HEK293 (cell line): ENCODE measurements at regions not wholly inside any gene's neighbourhood (a gene's known extent, or its start where the extent isn't known, plus 50 kb on each side); places are given as distances from the start of the nearest gene placed in this dataset.

ENCODE experiments used
- CTCF ChIA-PET: fragments of 350-600 bp; formaldehyde crosslinking; extraction: SDS; loops from one replicate; lab custom pipeline; 2021; ENCODE audit warnings: antibody characterized with exemption; lab: Yijun Ruan, JAX
- POLR2A ChIA-PET: fragments of 300-600 bp; formaldehyde crosslinking; extraction: SDS; loops from one replicate; lab custom pipeline; 2020; ENCODE audit warnings: antibody characterized with exemption, inconsistent platforms; lab: Yijun Ruan, JAX
- H3K27ac ChIP-seq: fragments of 200-500 bp; sonication (Bioruptor generic); 2 replicates; pipeline ENCODE4 v1.5.1; 2014; ENCODE audit warnings: low read depth, low read length, control low read depth, inconsistent platforms; ENCODE audit errors: extremely low read depth
- H3K36me3 ChIP-seq, 2 experiments: fragments of 200-500 bp in 1 of 2; sonication (Bioruptor generic) in 1 of 2; 1 replicate in 1 of 2; 2 replicates in 1 of 2; pipeline ENCODE4 v1.5.1; 2014 to 2017; ENCODE audit warnings: inconsistent platforms in 2 of 2, low read length in 2 of 2; ENCODE audit not compliant: control insufficient read depth in 2 of 2, insufficient read depth in 1 of 2
- H3K4me1 ChIP-seq: fragments of 200-500 bp; sonication (Bioruptor generic); 2 replicates; pipeline ENCODE4 v1.5.1; 2014; ENCODE audit warnings: mild to moderate bottlenecking, low read length, inconsistent platforms; ENCODE audit not compliant: control insufficient read depth, insufficient read depth
- H3K4me3 ChIP-seq: 2 replicates; pipeline ENCODE4 v1.5.1; 2011; ENCODE audit warnings: low read depth, mild to moderate bottlenecking, control low read depth, low read length, moderate library complexity
- H3K9me3 ChIP-seq: fragments of 200-500 bp; sonication (Bioruptor generic); 2 replicates; pipeline ENCODE4 v1.5.1; 2014; ENCODE audit warnings: low read depth, low read length, inconsistent platforms; ENCODE audit not compliant: control insufficient read depth, insufficient read depth
- KLF7 ChIP-seq: fragments of 450-650 bp; formaldehyde crosslinking; IDR thresholded peaks from 2 replicates; pipeline ENCODE4 v1.5.1; 2016; ENCODE audit warnings: missing biosample characterization, missing genetic modification characterization, borderline replicate concordance
- OVOL3 ChIP-seq: fragments of 450-650 bp; formaldehyde crosslinking; IDR thresholded peaks from 2 replicates; pipeline ENCODE4 v1.5.1; 2016; ENCODE audit warnings: missing biosample characterization, missing genetic modification characterization
- PBX3 ChIP-seq: sonication (generic); formaldehyde crosslinking; IDR thresholded peaks from 2 replicates; pipeline ENCODE4 v1.8.1; 2022; ENCODE audit warnings: mild to moderate bottlenecking, moderate library complexity, missing genetic modification reagents
- SCRT1 ChIP-seq: fragments of 450-650 bp; formaldehyde crosslinking; IDR thresholded peaks from 2 replicates; pipeline ENCODE4 v1.5.1; 2016; ENCODE audit warnings: missing biosample characterization, missing genetic modification characterization, borderline replicate concordance
- SP7 ChIP-seq: fragments of 450-650 bp; formaldehyde crosslinking; IDR thresholded peaks from 2 replicates; pipeline ENCODE4 v1.5.1; 2016; ENCODE audit warnings: missing biosample characterization, missing genetic modification characterization
- TRIM28 ChIP-seq: IDR thresholded peaks from 2 replicates; pipeline ENCODE4 v1.6.1; 2011; ENCODE audit warnings: low read length, control low read depth, borderline replicate concordance
- ZBTB26 ChIP-seq: fragments of 450-650 bp; formaldehyde crosslinking; optimal IDR thresholded peaks from 2 replicates; pipeline ENCODE3; 2016; ENCODE audit warnings: missing biosample characterization, mild to moderate bottlenecking, missing genetic modification characterization
- ZNF10 ChIP-seq: fragments of 450-650 bp; formaldehyde crosslinking; IDR thresholded peaks from 2 replicates; pipeline ENCODE4 v1.5.1; 2017; ENCODE audit warnings: missing biosample characterization, missing genetic modification characterization
- ZNF138 ChIP-seq: fragments of 450-650 bp; formaldehyde crosslinking; IDR thresholded peaks from 2 replicates; pipeline ENCODE4 v1.5.1; 2016; ENCODE audit warnings: missing biosample characterization, missing genetic modification characterization, borderline replicate concordance
- ZNF140 ChIP-seq: fragments of 450-650 bp; formaldehyde crosslinking; IDR thresholded peaks from 2 replicates; pipeline ENCODE4 v1.5.1; 2016; ENCODE audit warnings: missing biosample characterization, missing genetic modification characterization
- ZNF175 ChIP-seq: fragments of 450-650 bp; formaldehyde crosslinking; IDR thresholded peaks from 2 replicates; pipeline ENCODE4 v1.5.1; 2016; ENCODE audit warnings: missing biosample characterization, missing genetic modification characterization
- ZNF335 ChIP-seq: fragments of 450-650 bp; formaldehyde crosslinking; conservative IDR thresholded peaks from 2 replicates; pipeline ENCODE4 v1.5.1; 2016; ENCODE audit warnings: missing biosample characterization, missing genetic modification characterization
- ZNF404 ChIP-seq: fragments of 450-650 bp; formaldehyde crosslinking; IDR thresholded peaks from 2 replicates; pipeline ENCODE4 v1.5.1; 2017; ENCODE audit warnings: missing biosample characterization, missing genetic modification characterization
- ZNF423 ChIP-seq: fragments of 450-650 bp; formaldehyde crosslinking; IDR thresholded peaks from 2 replicates; pipeline ENCODE4 v1.5.1; 2016; ENCODE audit warnings: missing biosample characterization, missing genetic modification characterization
- ZNF449 ChIP-seq: fragments of 450-650 bp; formaldehyde crosslinking; IDR thresholded peaks from 2 replicates; pipeline ENCODE4 v1.5.1; 2017; ENCODE audit warnings: missing biosample characterization, mild to moderate bottlenecking, missing genetic modification characterization, moderate library complexity
- ZNF473 ChIP-seq: fragments of 450-650 bp; formaldehyde crosslinking; IDR thresholded peaks from 2 replicates; pipeline ENCODE4 v1.5.1; 2017; ENCODE audit warnings: missing biosample characterization, missing genetic modification characterization
- ZNF610 ChIP-seq: fragments of 450-650 bp; formaldehyde crosslinking; IDR thresholded peaks from 2 replicates; pipeline ENCODE4 v1.5.1; 2016; ENCODE audit warnings: missing biosample characterization, missing genetic modification characterization, borderline replicate concordance
- ZNF624 ChIP-seq: fragments of 450-650 bp; formaldehyde crosslinking; IDR thresholded peaks from 2 replicates; pipeline ENCODE4 v1.5.1; 2017; ENCODE audit warnings: missing biosample characterization, missing genetic modification characterization
- ZNF645 ChIP-seq: fragments of 450-650 bp; formaldehyde crosslinking; IDR thresholded peaks from 2 replicates; pipeline ENCODE4; 2016; ENCODE audit warnings: missing biosample characterization, missing genetic modification characterization
- ZNF654 ChIP-seq: fragments of 450-650 bp; formaldehyde crosslinking; IDR thresholded peaks from 2 replicates; pipeline ENCODE4 v1.5.1; 2016; ENCODE audit warnings: low read depth, missing biosample characterization, missing genetic modification characterization
- ZNF664 ChIP-seq: fragments of 450-650 bp; formaldehyde crosslinking; IDR thresholded peaks from 2 replicates; pipeline ENCODE4 v1.5.1; 2016; ENCODE audit warnings: missing biosample characterization, missing genetic modification characterization
- ZNF701 ChIP-seq: fragments of 450-650 bp; formaldehyde crosslinking; IDR thresholded peaks from 2 replicates; pipeline ENCODE4 v1.5.1; 2016; ENCODE audit warnings: missing biosample characterization, missing genetic modification characterization
- ZNF792 ChIP-seq: fragments of 450-650 bp; formaldehyde crosslinking; IDR thresholded peaks from 2 replicates; pipeline ENCODE4 v1.5.1; 2016; ENCODE audit warnings: missing biosample characterization, missing genetic modification characterization

GRCh38 chr13:74414458-74414857 is 280.3 kb upstream of the KLF12 start:
- Histone ChIP-seq H3K27ac (no peak overlapping the region), H3K4me3 (no peak overlapping the region), H3K4me1 (no peaks in the 10 kb centered on the region), H3K9me3 (no peaks in the 10 kb centered on the region), H3K36me3 (no peaks in the 10 kb centered on the region)
- CTCF ChIA-PET, result no interaction called here
- POLR2A ChIA-PET, result no interaction called here
- no peak for TF ChIP-seq ZNF664 (tag by site-specific recombination)
- no peak for TF ChIP-seq ZNF175 (tag by site-specific recombination)
- TF ChIP-seq PBX3, result no peak
- no peak for TF ChIP-seq ZBTB26 (tag by site-specific recombination)

GRCh38 chr13:74413482-74413881 is 279.3 kb upstream of the KLF12 start:
- CTCF ChIA-PET, result no interaction called here
- H3K4me3 ChIP-seq, result no peak overlapping the region
- H3K36me3 ChIP-seq, result no peaks in the 10 kb centered on the region
- no peak overlapping the region for H3K27ac ChIP-seq
- no peaks in the 10 kb centered on the region for H3K4me1 ChIP-seq
- no peaks in the 10 kb centered on the region for H3K9me3 ChIP-seq
- TF ChIP-seq ZNF449 (tag by site-specific recombination) (no peak), ZNF10 (tag by site-specific recombination) (no peak), SP7 (no peak), OVOL3 (no peak), ZNF654 (no peak), SCRT1 (no peak), ZNF645 (no peak), ZNF792 (tag by site-specific recombination) (no peak), ZNF624 (tag by site-specific recombination) (no peak), ZNF140 (no peak), ZNF138 (tag by site-specific recombination) (no peak), ZNF701 (no peak), KLF7 (tag by site-specific recombination) (no peak), ZNF335 (tag by site-specific recombination) (no peak), ZNF610 (tag by site-specific recombination) (no peak), ZNF473 (no peak), ZNF423 (tag by site-specific recombination) (no peak), TRIM28 (no peak), ZNF404 (tag by site-specific recombination) (no peak)
- POLR2A ChIA-PET, result no interaction called here
